Endothelial cell of umbilical vein (primary cell): ENCODE measurements at regions not wholly inside any gene's neighbourhood (a gene's known extent, or its start where the extent isn't known, plus 50 kb on each side); places are given as distances from the start of the nearest gene placed in this dataset.

ENCODE experiments used
- EZH2 ChIP-seq: IDR thresholded peaks from 2 replicates; pipeline ENCODE4 v1.6.1; 2012; ENCODE audit warnings: borderline replicate concordance, low read depth, mild to moderate bottlenecking, moderate library complexity, low read length, inconsistent platforms; ENCODE audit not compliant: severe bottlenecking
- GATA2 ChIP-seq: IDR thresholded peaks from 2 replicates; pipeline ENCODE4 v1.7.0; 2011; ENCODE audit warnings: low read depth, mild to moderate bottlenecking, moderate library complexity, mixed read lengths, low read length; ENCODE audit not compliant: insufficient read length, insufficient read depth
- JUN ChIP-seq: IDR thresholded peaks from 2 replicates; pipeline ENCODE4 v1.6.1; 2011; ENCODE audit warnings: borderline replicate concordance, low read depth; ENCODE audit not compliant: insufficient read length, insufficient read depth
- MAX ChIP-seq: IDR thresholded peaks from 2 replicates; pipeline ENCODE4 v1.6.1; 2011; ENCODE audit not compliant: insufficient read depth, insufficient read length
- MYC ChIP-seq: IDR thresholded peaks from one replicate; pipeline ENCODE4 v1.6.1; 2011; ENCODE audit warnings: mild to moderate bottlenecking, low read depth, low read length
- POLR2A ChIP-seq: IDR thresholded peaks from 2 replicates; pipeline ENCODE4 v1.6.1; 2012; ENCODE audit warnings: low read depth, mild to moderate bottlenecking, control low read depth, low read length
- POLR2AphosphoS5 ChIP-seq: IDR thresholded peaks from 2 replicates; pipeline ENCODE4 v1.6.1; 2012; ENCODE audit warnings: low read depth, mild to moderate bottlenecking, control low read depth, low read length, moderate library complexity; ENCODE audit not compliant: insufficient read depth
- TF ChIP-seq, protein P1 (sequence below), 2 donors: IDR thresholded peaks; 1 replicate in 1 of 2; 2 replicates in 1 of 2; pipeline ENCODE4 v1.5.1; 2011; ENCODE audit warnings: low read length in 2 of 2, mild to moderate bottlenecking in 2 of 2, moderate library complexity in 2 of 2, control low read depth in 1 of 2, inconsistent platforms in 1 of 2, low read depth in 1 of 2; ENCODE audit not compliant: insufficient read depth in 1 of 2; ENCODE audit errors: extremely low read depth in 1 of 2

GRCh38 chr16:72604375-72604774, 432.4 kb upstream of the PMFBP1 start:
- TF ChIP-seq EZH2 (no peak), JUN (no peak), POLR2A (no peak), POLR2AphosphoS5 (no peak), MYC (no peak), MAX (no peak), GATA2 (no peak)
- TF ChIP-seq, protein P1, sequence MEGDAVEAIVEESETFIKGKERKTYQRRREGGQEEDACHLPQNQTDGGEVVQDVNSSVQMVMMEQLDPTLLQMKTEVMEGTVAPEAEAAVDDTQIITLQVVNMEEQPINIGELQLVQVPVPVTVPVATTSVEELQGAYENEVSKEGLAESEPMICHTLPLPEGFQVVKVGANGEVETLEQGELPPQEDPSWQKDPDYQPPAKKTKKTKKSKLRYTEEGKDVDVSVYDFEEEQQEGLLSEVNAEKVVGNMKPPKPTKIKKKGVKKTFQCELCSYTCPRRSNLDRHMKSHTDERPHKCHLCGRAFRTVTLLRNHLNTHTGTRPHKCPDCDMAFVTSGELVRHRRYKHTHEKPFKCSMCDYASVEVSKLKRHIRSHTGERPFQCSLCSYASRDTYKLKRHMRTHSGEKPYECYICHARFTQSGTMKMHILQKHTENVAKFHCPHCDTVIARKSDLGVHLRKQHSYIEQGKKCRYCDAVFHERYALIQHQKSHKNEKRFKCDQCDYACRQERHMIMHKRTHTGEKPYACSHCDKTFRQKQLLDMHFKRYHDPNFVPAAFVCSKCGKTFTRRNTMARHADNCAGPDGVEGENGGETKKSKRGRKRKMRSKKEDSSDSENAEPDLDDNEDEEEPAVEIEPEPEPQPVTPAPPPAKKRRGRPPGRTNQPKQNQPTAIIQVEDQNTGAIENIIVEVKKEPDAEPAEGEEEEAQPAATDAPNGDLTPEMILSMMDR (IDR thresholded peaks at IDR 0.05; ENCODE audit: extremely low read depth in 1 of 2, insufficient read depth in 1 of 2, low read depth in 1 of 2, low read length in 2 of 2) = no peak
